Stimulated activated CD8-positive, alpha-beta memory T cell treated with anti-CD3 and anti-CD28 coated beads, Interleukin-12 subunit alpha, Interleukin-12 subunit beta, amount 100 ng/mL, for 4 hours (primary cell): ENCODE measurements at regions not wholly inside any gene's neighbourhood (a gene's known extent, or its start where the extent isn't known, plus 50 kb on each side); places are given as distances from the start of the nearest gene placed in this dataset.
"Not testable (repeated sequence)": the region's sequence is repeated elsewhere in the genome, so short reads cannot be mapped to it uniquely, and the experiment has no call there.

Experiments
- DNase-seq: peaks from one replicate; pipeline ENCODE4 v3.0.0-alpha.2; 2020; ENCODE audit warnings: low read depth

- DNase-seq, result no peak
Measured at GRCh38 chr6:27624694-27625262, 151.9 kb upstream of the ZNF184 start.

- DNase-seq, result no peak
Measured at GRCh38 chr6:27623103-27623502, 150.2 kb upstream of the ZNF184 start.

GRCh38 chr6:27619436-27619835 lies 146.5 kb upstream of the ZNF184 start:
- no peak for DNase-seq

- no peak for DNase-seq
Measured at GRCh38 chr6:27617700-27618689, 145.1 kb upstream of the ZNF184 start.

- no peak for DNase-seq
Measured at GRCh38 chr6:27617046-27617687, 144.3 kb upstream of the ZNF184 start.

GRCh38 chr6:27616328-27617045 lies 143.6 kb upstream of the ZNF184 start:
- no peak for DNase-seq

- DNase-seq, result no peak
Measured at GRCh38 chr6:27611451-27611850, 138.5 kb upstream of the ZNF184 start.

- no peak for DNase-seq
Measured at GRCh38 chr6:27608916-27609883, 136.3 kb upstream of the ZNF184 start.

GRCh38 chr6:27605401-27606342 lies 132.8 kb upstream of the ZNF184 start:
- DNase-seq, result no peak

GRCh38 chr6:27604986-27605385 lies 132.1 kb upstream of the ZNF184 start:
- no peak for DNase-seq

- DNase-seq, result no peak
Measured at GRCh38 chr6:27601668-27602254, 128.9 kb upstream of the ZNF184 start.

- DNase-seq, result no peak
Measured at GRCh38 chr6:27599859-27600532, 127.1 kb upstream of the ZNF184 start.

GRCh38 chr6:27597031-27597567 lies 124.2 kb upstream of the ZNF184 start:
- DNase-seq, result not testable (repeated sequence)

GRCh38 chr6:27593861-27594260 lies 121.0 kb upstream of the ZNF184 start:
- DNase-seq, result no peak

- DNase-seq, result no peak
Measured at GRCh38 chr6:27593200-27593818, 120.4 kb upstream of the ZNF184 start.

- no peak for DNase-seq
Measured at GRCh38 chr6:27592481-27593199, 119.7 kb upstream of the ZNF184 start.

GRCh38 chr6:27591699-27592480 lies 119.0 kb upstream of the ZNF184 start:
- no peak for DNase-seq
